Neural progenitor cell (in vitro differentiated cells): ENCODE measurements at regions not wholly inside any gene's neighbourhood (a gene's known extent, or its start where the extent isn't known, plus 50 kb on each side); places are given as distances from the start of the nearest gene placed in this dataset.

ENCODE experiments used
- EZH2 ChIP-seq: fragments of 200-600 bp; sonication (generic); IDR thresholded peaks from 2 replicates; pipeline ENCODE4 v1.6.1; 2017; ENCODE audit warnings: antibody characterized with exemption, mild to moderate bottlenecking, moderate library complexity
- TF ChIP-seq, protein P1 (sequence below): fragments of 200-600 bp; sonication (generic); IDR thresholded peaks from 2 replicates; pipeline ENCODE4 v1.5.1; 2017; ENCODE audit warnings: antibody characterized with exemption, mild to moderate bottlenecking

DNA sequence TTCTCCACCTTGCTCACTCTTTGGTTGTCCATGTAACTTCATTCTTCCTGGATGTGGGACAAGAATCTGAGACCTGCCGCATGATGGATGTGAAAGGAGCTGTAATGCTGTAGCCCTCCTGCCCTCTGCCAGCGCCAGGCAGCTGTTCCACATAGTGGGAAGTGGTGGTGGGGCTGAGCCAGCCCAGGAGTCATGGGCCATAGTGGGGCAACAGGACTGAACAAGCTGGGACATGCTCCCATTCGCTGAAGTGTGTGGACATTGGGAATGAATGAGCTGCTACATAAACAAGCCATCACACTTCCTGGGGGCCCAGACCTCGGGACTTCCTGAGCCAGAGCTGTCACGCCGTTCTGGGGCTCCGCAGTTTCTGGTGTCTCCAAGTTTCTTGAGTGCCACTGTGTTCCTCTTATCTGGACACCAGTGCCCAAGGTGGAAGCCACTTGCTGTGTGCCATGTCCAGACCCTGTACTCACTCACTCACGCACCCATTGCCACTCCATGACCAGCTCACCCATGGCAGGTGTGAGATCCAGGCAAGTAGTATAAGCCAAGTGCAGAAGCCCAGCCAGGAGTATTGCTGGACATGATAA is 624.3 kb upstream of the EPHA6 start:
- TF ChIP-seq, protein P1, sequence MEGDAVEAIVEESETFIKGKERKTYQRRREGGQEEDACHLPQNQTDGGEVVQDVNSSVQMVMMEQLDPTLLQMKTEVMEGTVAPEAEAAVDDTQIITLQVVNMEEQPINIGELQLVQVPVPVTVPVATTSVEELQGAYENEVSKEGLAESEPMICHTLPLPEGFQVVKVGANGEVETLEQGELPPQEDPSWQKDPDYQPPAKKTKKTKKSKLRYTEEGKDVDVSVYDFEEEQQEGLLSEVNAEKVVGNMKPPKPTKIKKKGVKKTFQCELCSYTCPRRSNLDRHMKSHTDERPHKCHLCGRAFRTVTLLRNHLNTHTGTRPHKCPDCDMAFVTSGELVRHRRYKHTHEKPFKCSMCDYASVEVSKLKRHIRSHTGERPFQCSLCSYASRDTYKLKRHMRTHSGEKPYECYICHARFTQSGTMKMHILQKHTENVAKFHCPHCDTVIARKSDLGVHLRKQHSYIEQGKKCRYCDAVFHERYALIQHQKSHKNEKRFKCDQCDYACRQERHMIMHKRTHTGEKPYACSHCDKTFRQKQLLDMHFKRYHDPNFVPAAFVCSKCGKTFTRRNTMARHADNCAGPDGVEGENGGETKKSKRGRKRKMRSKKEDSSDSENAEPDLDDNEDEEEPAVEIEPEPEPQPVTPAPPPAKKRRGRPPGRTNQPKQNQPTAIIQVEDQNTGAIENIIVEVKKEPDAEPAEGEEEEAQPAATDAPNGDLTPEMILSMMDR: no peak
- TF ChIP-seq EZH2: no peak
